CD14-positive monocyte (primary cell): ENCODE measurements at regions not wholly inside any gene's neighbourhood (a gene's known extent, or its start where the extent isn't known, plus 50 kb on each side); places are given as distances from the start of the nearest gene placed in this dataset.
"Not testable (repeated sequence)": the region's sequence is repeated elsewhere in the genome, so short reads cannot be mapped to it uniquely, and the experiment has no call there.

ENCODE experiments used
- DNase-seq, 3 donors: peaks; one replicate each; pipeline ENCODE4 v3.0.0-alpha.2; 2011 to 2022
- H2AFZ ChIP-seq: 2 replicates; pipeline ENCODE4 v1.6.0; 2012; ENCODE audit warnings: mild to moderate bottlenecking, low read depth, low read length, inconsistent platforms; ENCODE audit not compliant: insufficient read depth, poor library complexity, severe bottlenecking
- H3K27ac ChIP-seq, 2 donors: 1 replicate in 1 of 2; 2 replicates in 1 of 2; pipeline ENCODE4 v1.5.1; 2012 to 2013; ENCODE audit warnings: low read length in 2 of 2, control low read depth in 1 of 2, inconsistent platforms in 1 of 2, low read depth in 1 of 2, mild to moderate bottlenecking in 1 of 2
- H3K27me3 ChIP-seq, 2 donors: one replicate each; pipeline versions ENCODE4 v1.6.0 to v1.6.1; 2011 to 2013; ENCODE audit warnings: low read length in 2 of 2; ENCODE audit not compliant: control insufficient read depth in 2 of 2, insufficient read depth in 2 of 2
- H3K36me3 ChIP-seq, 2 donors: replicated peaks in 1 of 2; 1 replicate in 1 of 2; 2 replicates in 1 of 2; pipeline versions ENCODE4 v1.5.1 to v1.6.1; 2012 to 2013; ENCODE audit warnings: low read length in 2 of 2, control low read depth in 1 of 2, inconsistent platforms in 1 of 2, mild to moderate bottlenecking in 1 of 2; ENCODE audit not compliant: insufficient read depth in 2 of 2, control insufficient read depth in 1 of 2
- H3K4me1 ChIP-seq, 2 donors: 1 replicate in 1 of 2; 2 replicates in 1 of 2; pipeline versions ENCODE4 v1.5.1 to v1.6.1; 2012 to 2013; ENCODE audit warnings: low read length in 2 of 2, control low read depth in 1 of 2, inconsistent platforms in 1 of 2, mild to moderate bottlenecking in 1 of 2, moderate library complexity in 1 of 2; ENCODE audit not compliant: insufficient read depth in 2 of 2, control insufficient read depth in 1 of 2
- H3K4me2 ChIP-seq: replicated peaks from 2 replicates; pipeline ENCODE3; 2012; ENCODE audit warnings: low read length, moderate library complexity, mild to moderate bottlenecking; ENCODE audit not compliant: poor library complexity, severe bottlenecking; ENCODE audit errors: extremely low read depth
- H3K4me3 ChIP-seq, 3 experiments: fragments of 200-600 bp in 1 of 3; sonication (generic) in 1 of 3; replicated peaks in 1 of 3; 1 replicate in 2 of 3; 2 replicates in 1 of 3; pipeline ENCODE4 v1.5.1; 2011 to 2013; ENCODE audit warnings: low read length in 3 of 3, mild to moderate bottlenecking in 3 of 3, control low read depth in 2 of 3, low read depth in 2 of 3, inconsistent platforms in 1 of 3, moderate library complexity in 1 of 3
- H3K79me2 ChIP-seq: 2 replicates; pipeline ENCODE4 v1.6.0; 2012; ENCODE audit warnings: mild to moderate bottlenecking, control low read depth, inconsistent platforms, low read length, moderate library complexity; ENCODE audit not compliant: insufficient read depth
- H3K9ac ChIP-seq: 2 replicates; pipeline ENCODE4 v1.6.0; 2017; ENCODE audit warnings: low read length, mild to moderate bottlenecking; ENCODE audit not compliant: insufficient read depth, poor library complexity, severe bottlenecking
- H3K9me3 ChIP-seq, 2 donors: replicated peaks in 1 of 2; 1 replicate in 1 of 2; 2 replicates in 1 of 2; pipeline versions ENCODE4 v1.5.1 to v1.6.1; 2012 to 2013; ENCODE audit warnings: low read length in 2 of 2, control low read depth in 1 of 2; ENCODE audit not compliant: control insufficient read depth in 1 of 2, insufficient read depth in 1 of 2
- H4K20me1 ChIP-seq: 2 replicates; pipeline ENCODE4 v1.6.0; 2012; ENCODE audit warnings: mild to moderate bottlenecking, low read length, control low read depth, moderate library complexity; ENCODE audit not compliant: insufficient read depth
- H3K27ac Mint-ChIP-seq, 7 donors: one replicate each; pipeline ENCODE4 v1.8.0; 2020; ENCODE audit warnings: mild to moderate bottlenecking in 7 of 7, mixed read lengths in 7 of 7, moderate library complexity in 6 of 7, inconsistent platforms in 2 of 7
- H3K27me3 Mint-ChIP-seq, 3 donors: one replicate each; pipeline ENCODE4 v1.8.0; 2021 to 2022; ENCODE audit warnings: low read depth in 3 of 3, mild to moderate bottlenecking in 3 of 3, mixed read lengths in 3 of 3, moderate library complexity in 3 of 3, inconsistent platforms in 1 of 3
- H3K36me3 Mint-ChIP-seq, 2 donors: one replicate each; pipeline ENCODE4 v1.8.0; 2020; ENCODE audit warnings: mixed read lengths in 2 of 2, inconsistent platforms in 1 of 2, mild to moderate bottlenecking in 1 of 2
- H3K4me1 Mint-ChIP-seq: one replicate; pipeline ENCODE4 v1.8.0; 2020; ENCODE audit warnings: mild to moderate bottlenecking, mixed read lengths
- H3K4me3 Mint-ChIP-seq, 2 donors: one replicate each; pipeline ENCODE4 v1.8.0; 2020; ENCODE audit warnings: mild to moderate bottlenecking in 2 of 2, mixed read lengths in 2 of 2, moderate library complexity in 1 of 2
- H3K9me3 Mint-ChIP-seq, 7 donors: one replicate each; pipeline ENCODE4 v1.8.0; 2020 to 2022; ENCODE audit warnings: mixed read lengths in 7 of 7, mild to moderate bottlenecking in 6 of 7, moderate library complexity in 6 of 7, inconsistent platforms in 2 of 7
- CTCF ChIP-seq: fragments of 200-600 bp; IDR thresholded peaks from one replicate; pipeline ENCODE4 v1.8.0; 2022; ENCODE audit warnings: antibody characterized with exemption, mild to moderate bottlenecking
- WGBS: methylation state at CpG from one replicate; pipeline ENCODE4 v1.1.5; 2013; ENCODE audit warnings: missing lambda C conversion rate; ENCODE audit not compliant: insufficient coverage; 5-methylcytosine and 5-hydroxymethylcytosine counted together
- intact Hi-C, 2 donors: fragments of 100-400 bp; cut with micrococcal nuclease; formaldehyde crosslinking; loops; one replicate each; pipeline versions ENCODE4 v1.15.0 to v1.15.1; 2023

- Histone ChIP-seq H3K4me2 (no peak overlapping the region), H3K4me3 (no peak overlapping the region), H3K9ac (no peak overlapping the region), H3K27ac (no peak overlapping the region), H4K20me1 (no peaks in the 10 kb centered on the region), H2AFZ (no peak overlapping the region), H3K4me1 (no peaks in the 10 kb centered on the region), H3K27me3 (no peaks in the 10 kb centered on the region), H3K36me3 (no peaks in the 10 kb centered on the region), H3K9me3 (no peaks in the 10 kb centered on the region), H3K79me2 (no peaks in the 10 kb centered on the region)
- TF ChIP-seq CTCF, result no peak
- DNase-seq, result no peak
- no peak overlapping the region for H3K27ac Mint-ChIP-seq
- H3K9me3 Mint-ChIP-seq, result peaks cover 0 to 4% (median 0%) of the 10 kb centered on the region in 7 donors
- H3K27me3 Mint-ChIP-seq, result peaks cover 0 to 1% (median 0%) of the 10 kb centered on the region in 3 donors
- H3K4me3 Mint-ChIP-seq, result no peak overlapping the region
- peaks cover 5% of the 10 kb centered on the region for H3K4me1 Mint-ChIP-seq
- WGBS, result 100% methylated on average over 1 of the region's 7 CpGs
- H3K36me3 Mint-ChIP-seq, result no peaks in the 10 kb centered on the region
- intact Hi-C loops, result no loop called here
Observed at GRCh38 chr4:189547559-189547958, 393.1 kb upstream of the FRG1 start.

- H3K27me3 Mint-ChIP-seq, result peaks cover 0 to 1% (median 0%) of the 10 kb centered on the region in 3 donors
- intact Hi-C loops, result no loop called here
Observed at GRCh38 chr4:189548484-189549125, 392.1 kb upstream of the FRG1 start.

GRCh38 chr4:189551931-189552670 lies 388.6 kb upstream of the FRG1 start:
- H3K4me1 ChIP-seq, result not testable (repeated sequence)

More at GRCh38 chr4:189548484-189549125, 392.1 kb upstream of the FRG1 start:
- Histone ChIP-seq H3K27me3 (no peaks in the 10 kb centered on the region), H3K27ac (no peak overlapping the region), H3K4me1 (no peaks in the 10 kb centered on the region), H3K9me3 (no peaks in the 10 kb centered on the region), H3K4me2 (no peak overlapping the region), H3K79me2 (no peaks in the 10 kb centered on the region), H4K20me1 (no peaks in the 10 kb centered on the region), H2AFZ (no peak overlapping the region), H3K36me3 (no peaks in the 10 kb centered on the region), H3K4me3 (no peak overlapping the region), H3K9ac (no peak overlapping the region)
- 100% methylated on average over 2 of the region's 6 CpGs for WGBS
- H3K9me3 Mint-ChIP-seq, result peaks cover 0 to 4% (median 2%) of the 10 kb centered on the region in 7 donors
- no peak overlapping the region for H3K27ac Mint-ChIP-seq
- no peak for TF ChIP-seq CTCF
- H3K36me3 Mint-ChIP-seq, result no peaks in the 10 kb centered on the region
- no peak for DNase-seq
- H3K4me3 Mint-ChIP-seq, result no peak overlapping the region
- peaks cover 6% of the 10 kb centered on the region for H3K4me1 Mint-ChIP-seq

More at GRCh38 chr4:189551931-189552670, 388.6 kb upstream of the FRG1 start:
- DNase-seq, H3K9me3 ChIP-seq, H3K4me3 ChIP-seq, H3K27me3 Mint-ChIP-seq, H3K27me3 ChIP-seq, H3K36me3 ChIP-seq, H4K20me1 ChIP-seq, H2AFZ ChIP-seq, H3K4me3 Mint-ChIP-seq, H3K27ac ChIP-seq, H3K4me2 ChIP-seq, H3K4me1 Mint-ChIP-seq, H3K36me3 Mint-ChIP-seq, H3K79me2 ChIP-seq, intact Hi-C loops, H3K27ac Mint-ChIP-seq, H3K9ac ChIP-seq, H3K9me3 Mint-ChIP-seq: not testable (repeated sequence)
- 94% methylated on average over 7 of the region's 17 CpGs for WGBS
